SK-N-SH (cell line): ENCODE measurements at regions not wholly inside any gene's neighbourhood (a gene's known extent, or its start where the extent isn't known, plus 50 kb on each side); places are given as distances from the start of the nearest gene placed in this dataset.

Source experiments
- EP300 ChIP-seq, 2 experiments: IDR thresholded peaks; 2 replicates each; pipeline versions ENCODE4 v1.4.0 to v1.6.1; 2012; ENCODE audit warnings: borderline replicate concordance in 1 of 2, low read depth in 1 of 2, low read length in 1 of 2
- MXI1 ChIP-seq: IDR thresholded peaks from 2 replicates; pipeline ENCODE4 v1.6.1; 2012; ENCODE audit warnings: mild to moderate bottlenecking, low read depth, low read length, improper control_type of control experiment
- POLR2AphosphoS5 ChIP-seq: IDR thresholded peaks from 2 replicates; pipeline ENCODE4 v1.6.1; 2012; ENCODE audit warnings: low read depth, low read length
- RAD21 ChIP-seq: IDR thresholded peaks from 2 replicates; pipeline ENCODE4 v1.6.1; 2012; ENCODE audit warnings: mild to moderate bottlenecking, low read length
- RXRA ChIP-seq: IDR thresholded peaks from 2 replicates; pipeline ENCODE4 v1.4.0; 2012; ENCODE audit warnings: low read depth, mild to moderate bottlenecking, borderline replicate concordance
- TAF1 ChIP-seq: IDR thresholded peaks from 2 replicates; pipeline ENCODE4 v1.6.1; 2012; ENCODE audit warnings: low read depth, mild to moderate bottlenecking, low read length, moderate library complexity, borderline replicate concordance
- TF ChIP-seq, protein P1 (sequence below): fragments of 200-600 bp; sonication (generic); IDR thresholded peaks from 2 replicates; pipeline ENCODE4 v1.6.1; 2017; ENCODE audit warnings: antibody characterized with exemption, mild to moderate bottlenecking, moderate library complexity

DNA sequence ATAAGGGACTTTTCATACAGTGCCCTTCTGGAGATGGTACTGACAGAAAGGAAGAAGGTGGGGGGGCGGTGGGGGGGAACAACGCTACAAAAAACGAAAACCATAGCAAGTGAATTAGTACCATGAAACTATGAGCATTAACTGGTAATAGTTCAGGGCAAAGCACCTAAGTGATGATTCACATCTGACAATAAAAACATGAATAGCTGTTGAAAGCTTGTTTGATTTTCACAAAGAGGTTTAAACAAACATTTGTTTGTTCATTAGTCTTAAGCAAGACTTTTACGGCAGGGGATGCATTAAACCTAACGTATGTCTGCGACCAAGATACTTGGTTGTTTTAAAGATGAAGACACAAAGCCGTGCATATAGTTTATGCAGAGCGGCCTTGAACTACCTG lies 177.5 kb downstream of the LMO4 start:
- TF ChIP-seq, protein P1, sequence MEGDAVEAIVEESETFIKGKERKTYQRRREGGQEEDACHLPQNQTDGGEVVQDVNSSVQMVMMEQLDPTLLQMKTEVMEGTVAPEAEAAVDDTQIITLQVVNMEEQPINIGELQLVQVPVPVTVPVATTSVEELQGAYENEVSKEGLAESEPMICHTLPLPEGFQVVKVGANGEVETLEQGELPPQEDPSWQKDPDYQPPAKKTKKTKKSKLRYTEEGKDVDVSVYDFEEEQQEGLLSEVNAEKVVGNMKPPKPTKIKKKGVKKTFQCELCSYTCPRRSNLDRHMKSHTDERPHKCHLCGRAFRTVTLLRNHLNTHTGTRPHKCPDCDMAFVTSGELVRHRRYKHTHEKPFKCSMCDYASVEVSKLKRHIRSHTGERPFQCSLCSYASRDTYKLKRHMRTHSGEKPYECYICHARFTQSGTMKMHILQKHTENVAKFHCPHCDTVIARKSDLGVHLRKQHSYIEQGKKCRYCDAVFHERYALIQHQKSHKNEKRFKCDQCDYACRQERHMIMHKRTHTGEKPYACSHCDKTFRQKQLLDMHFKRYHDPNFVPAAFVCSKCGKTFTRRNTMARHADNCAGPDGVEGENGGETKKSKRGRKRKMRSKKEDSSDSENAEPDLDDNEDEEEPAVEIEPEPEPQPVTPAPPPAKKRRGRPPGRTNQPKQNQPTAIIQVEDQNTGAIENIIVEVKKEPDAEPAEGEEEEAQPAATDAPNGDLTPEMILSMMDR, result no peak
- TF ChIP-seq RXRA (no peak), POLR2AphosphoS5 (no peak), RAD21 (no peak), EP300 (IDR thresholded peaks at IDR 0.05; ENCODE audit: borderline replicate concordance in 1 of 2, low read depth in 1 of 2, low read length in 1 of 2) (no peak), MXI1 (no peak), TAF1 (no peak)
